ENCODE measurements at regions not wholly inside any gene's neighbourhood (a gene's known extent, or its start where the extent isn't known, plus 50 kb on each side); places are given as distances from the start of the nearest gene placed in this dataset.

DNA sequence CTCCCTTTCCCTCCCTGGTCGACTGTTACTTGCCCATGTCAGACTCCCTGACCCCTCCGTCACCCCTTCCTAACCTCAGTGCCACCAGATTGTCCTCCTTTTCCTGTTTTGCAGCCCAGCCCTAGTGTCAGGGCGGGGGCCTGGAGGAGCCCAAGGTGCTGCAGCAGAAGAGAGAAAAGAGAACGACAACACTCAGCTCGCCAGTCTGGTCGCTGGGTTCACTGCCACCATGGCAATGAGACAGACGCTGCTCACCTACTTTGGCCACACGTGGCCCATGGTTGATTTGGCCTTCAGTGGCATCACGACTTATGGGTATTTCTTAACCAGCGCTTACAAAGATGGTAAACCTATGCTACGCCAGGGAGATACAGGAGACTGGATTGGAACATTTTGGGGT is 108.4 kb upstream of the RMDN2 start:
- no peak overlapping the region for H2AFZ ChIP-seq (ENCODE audit: low read length)
- no peaks in the 10 kb centered on the region for H3K9me2 ChIP-seq (replicated peaks; ENCODE audit: low read depth, low read length)
- H4K20me1 ChIP-seq (ENCODE audit: insufficient read depth, low read length, poor library complexity, severe bottlenecking), result no peaks in the 10 kb centered on the region
- no peak overlapping the region for H3K4me3 ChIP-seq (ENCODE audit: low read length, poor library complexity, severe bottlenecking)
- no peak overlapping the region for H3K4me2 ChIP-seq (ENCODE audit: low read depth, low read length, poor library complexity, severe bottlenecking)
- peaks cover 10% of the 10 kb centered on the region for H3K9me3 ChIP-seq (ENCODE audit: insufficient read depth, low read depth, low read length)
- H3K79me2 ChIP-seq (ENCODE audit: insufficient read depth, low read length), result no peaks in the 10 kb centered on the region
- TF ChIP-seq EZH2phosphoT487 (IDR thresholded peaks at IDR 0.05; ENCODE audit: borderline replicate concordance), result no peak
- TF ChIP-seq, protein P1, sequence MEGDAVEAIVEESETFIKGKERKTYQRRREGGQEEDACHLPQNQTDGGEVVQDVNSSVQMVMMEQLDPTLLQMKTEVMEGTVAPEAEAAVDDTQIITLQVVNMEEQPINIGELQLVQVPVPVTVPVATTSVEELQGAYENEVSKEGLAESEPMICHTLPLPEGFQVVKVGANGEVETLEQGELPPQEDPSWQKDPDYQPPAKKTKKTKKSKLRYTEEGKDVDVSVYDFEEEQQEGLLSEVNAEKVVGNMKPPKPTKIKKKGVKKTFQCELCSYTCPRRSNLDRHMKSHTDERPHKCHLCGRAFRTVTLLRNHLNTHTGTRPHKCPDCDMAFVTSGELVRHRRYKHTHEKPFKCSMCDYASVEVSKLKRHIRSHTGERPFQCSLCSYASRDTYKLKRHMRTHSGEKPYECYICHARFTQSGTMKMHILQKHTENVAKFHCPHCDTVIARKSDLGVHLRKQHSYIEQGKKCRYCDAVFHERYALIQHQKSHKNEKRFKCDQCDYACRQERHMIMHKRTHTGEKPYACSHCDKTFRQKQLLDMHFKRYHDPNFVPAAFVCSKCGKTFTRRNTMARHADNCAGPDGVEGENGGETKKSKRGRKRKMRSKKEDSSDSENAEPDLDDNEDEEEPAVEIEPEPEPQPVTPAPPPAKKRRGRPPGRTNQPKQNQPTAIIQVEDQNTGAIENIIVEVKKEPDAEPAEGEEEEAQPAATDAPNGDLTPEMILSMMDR (conservative IDR thresholded peaks at IDR 0.05; ENCODE audit: low read length), result no peak
- H3K36me3 ChIP-seq (ENCODE audit: insufficient read depth, low read length), result no peaks in the 10 kb centered on the region
- no peaks in the 10 kb centered on the region for H3K27me3 ChIP-seq (ENCODE audit: insufficient read depth, low read length, poor library complexity, severe bottlenecking)
- no peaks in the 10 kb centered on the region for H3F3A ChIP-seq (ENCODE audit: low read depth)
- no peak overlapping the region for H3K9ac ChIP-seq (ENCODE audit: low read depth, low read length, poor library complexity, severe bottlenecking)
- H3K4me1 ChIP-seq (ENCODE audit: insufficient read depth, low read length, poor library complexity, severe bottlenecking), result peaks cover 24% of the 10 kb centered on the region

DNA sequence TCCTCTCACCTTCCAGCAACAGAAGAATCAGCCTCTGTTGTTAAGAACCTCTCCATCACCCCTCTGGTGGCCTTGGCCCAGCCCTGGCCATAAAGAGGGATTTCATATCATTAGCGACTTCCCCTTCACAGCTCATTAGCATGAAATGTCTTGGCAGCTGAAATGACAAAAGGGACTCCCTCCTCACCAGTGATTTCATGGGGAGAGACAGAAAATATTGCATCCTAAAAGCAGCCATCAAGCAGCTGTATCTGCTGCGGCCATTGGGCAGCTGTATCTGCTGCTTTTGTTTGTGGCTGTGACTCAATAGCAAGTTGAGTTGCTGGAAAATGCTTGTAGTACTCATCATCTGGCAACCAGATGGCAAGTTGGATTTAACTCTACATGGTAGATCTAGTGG is 105.9 kb upstream of the RMDN2 start:
- no peak overlapping the region for H3K9ac ChIP-seq (ENCODE audit: low read depth, low read length, poor library complexity, severe bottlenecking)
- no peaks in the 10 kb centered on the region for H3K9me2 ChIP-seq (replicated peaks; ENCODE audit: low read depth, low read length)
- H4K20me1 ChIP-seq (ENCODE audit: insufficient read depth, low read length, poor library complexity, severe bottlenecking), result no peaks in the 10 kb centered on the region
- TF ChIP-seq, protein P1 (conservative IDR thresholded peaks at IDR 0.05; ENCODE audit: low read length), result no peak
- TF ChIP-seq EZH2phosphoT487 (IDR thresholded peaks at IDR 0.05; ENCODE audit: borderline replicate concordance), result no peak
- H3K9me3 ChIP-seq (ENCODE audit: insufficient read depth, low read depth, low read length), result peaks cover 10% of the 10 kb centered on the region
- no peaks in the 10 kb centered on the region for H3K79me2 ChIP-seq (ENCODE audit: insufficient read depth, low read length)
- H3K4me2 ChIP-seq (ENCODE audit: low read depth, low read length, poor library complexity, severe bottlenecking), result no peak overlapping the region
- H2AFZ ChIP-seq (ENCODE audit: low read length), result peak overlapping the region; percentile 31; the same call in 1 of the 2 replicates
- no peaks in the 10 kb centered on the region for H3K27me3 ChIP-seq (ENCODE audit: insufficient read depth, low read length, poor library complexity, severe bottlenecking)
- peaks cover 48% of the 10 kb centered on the region for H3K4me1 ChIP-seq (ENCODE audit: insufficient read depth, low read length, poor library complexity, severe bottlenecking)
- no peak overlapping the region for H3K4me3 ChIP-seq (ENCODE audit: low read length, poor library complexity, severe bottlenecking)
- no peaks in the 10 kb centered on the region for H3K36me3 ChIP-seq (ENCODE audit: insufficient read depth, low read length)
- no peaks in the 10 kb centered on the region; the same call in 1 of the 2 replicates for H3F3A ChIP-seq (ENCODE audit: low read depth)

DNA sequence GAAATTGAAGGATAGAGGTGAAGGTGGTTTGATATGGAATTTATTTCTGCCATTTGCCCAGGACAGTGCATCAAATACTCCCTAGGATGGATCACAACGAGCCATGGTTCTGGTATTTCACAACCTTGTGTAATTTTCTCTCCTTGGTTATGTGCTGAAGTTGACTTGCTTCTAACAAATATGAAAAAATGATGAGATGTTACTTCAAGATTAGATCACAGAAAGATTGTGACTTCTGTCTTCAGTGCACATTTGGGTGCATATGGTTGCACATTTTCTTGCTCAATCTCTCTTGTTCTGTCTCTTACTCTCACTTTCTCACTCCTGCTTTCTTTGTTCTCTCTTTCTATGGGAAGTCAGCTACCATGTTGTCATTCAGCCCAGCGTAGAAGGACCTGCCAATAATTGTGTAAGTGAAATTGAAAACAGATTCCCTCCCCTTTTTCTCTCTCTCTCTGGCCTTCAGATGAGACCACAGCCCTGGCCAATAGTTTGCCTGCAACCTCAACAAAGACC is 104.6 kb upstream of the RMDN2 start:
- Histone ChIP-seq H2AFZ (ENCODE audit: low read length) (no peak overlapping the region), H3K4me3 (ENCODE audit: low read length, poor library complexity, severe bottlenecking) (no peak overlapping the region), H3K36me3 (ENCODE audit: insufficient read depth, low read length) (no peaks in the 10 kb centered on the region), H3K27me3 (ENCODE audit: insufficient read depth, low read length, poor library complexity, severe bottlenecking) (no peaks in the 10 kb centered on the region), H3K79me2 (ENCODE audit: insufficient read depth, low read length) (no peaks in the 10 kb centered on the region), H3K9ac (ENCODE audit: low read depth, low read length, poor library complexity, severe bottlenecking) (no peak overlapping the region), H3K9me2 (replicated peaks; ENCODE audit: low read depth, low read length) (no peaks in the 10 kb centered on the region), H3K4me2 (ENCODE audit: low read depth, low read length, poor library complexity, severe bottlenecking) (no peak overlapping the region), H3K9me3 (ENCODE audit: insufficient read depth, low read depth, low read length) (peaks cover 10% of the 10 kb centered on the region), H3F3A (ENCODE audit: low read depth) (no peaks in the 10 kb centered on the region; the same call in 1 of the 2 replicates), H4K20me1 (ENCODE audit: insufficient read depth, low read length, poor library complexity, severe bottlenecking) (no peaks in the 10 kb centered on the region), H3K4me1 (ENCODE audit: insufficient read depth, low read length, poor library complexity, severe bottlenecking) (peaks cover 61% of the 10 kb centered on the region)
- TF ChIP-seq, protein P1 (conservative IDR thresholded peaks at IDR 0.05; ENCODE audit: low read length), result no peak
- no peak for TF ChIP-seq EZH2phosphoT487 (IDR thresholded peaks at IDR 0.05; ENCODE audit: borderline replicate concordance)

All from Loucy (cell line).